Nephron progenitor cell (in vitro differentiated cells): ENCODE measurements at regions not wholly inside any gene's neighbourhood (a gene's known extent, or its start where the extent isn't known, plus 50 kb on each side); places are given as distances from the start of the nearest gene placed in this dataset.

Experiments
- DNase-seq: peaks from one replicate; pipeline ENCODE4 v3.0.0; 2021
- H3K27ac Mint-ChIP-seq: 2 replicates; pipeline ENCODE4 v1.8.0; 2021; ENCODE audit warnings: mild to moderate bottlenecking, moderate library complexity, mixed read lengths
- H3K27me3 Mint-ChIP-seq: 2 replicates; pipeline ENCODE4 v1.8.0; 2021; ENCODE audit warnings: mild to moderate bottlenecking, low read depth, mixed read lengths; ENCODE audit not compliant: poor library complexity
- H3K36me3 Mint-ChIP-seq: 2 replicates; pipeline ENCODE4 v1.8.0; 2021; ENCODE audit warnings: low read depth, mixed read lengths
- H3K4me1 Mint-ChIP-seq: 2 replicates; pipeline ENCODE4 v1.8.0; 2021; ENCODE audit warnings: mixed read lengths
- H3K4me3 Mint-ChIP-seq: 2 replicates; pipeline ENCODE4 v1.8.0; 2021; ENCODE audit warnings: mild to moderate bottlenecking, moderate library complexity, mixed read lengths
- H3K9me3 Mint-ChIP-seq: 2 replicates; pipeline ENCODE4 v1.8.0; 2021; ENCODE audit warnings: mild to moderate bottlenecking, moderate library complexity, mixed read lengths
- CTCF ChIP-seq: fragments of 200-600 bp; sonication (generic); IDR thresholded peaks from 2 replicates; pipeline ENCODE4 v1.5.0; 2021; ENCODE audit warnings: antibody characterized with exemption

DNA sequence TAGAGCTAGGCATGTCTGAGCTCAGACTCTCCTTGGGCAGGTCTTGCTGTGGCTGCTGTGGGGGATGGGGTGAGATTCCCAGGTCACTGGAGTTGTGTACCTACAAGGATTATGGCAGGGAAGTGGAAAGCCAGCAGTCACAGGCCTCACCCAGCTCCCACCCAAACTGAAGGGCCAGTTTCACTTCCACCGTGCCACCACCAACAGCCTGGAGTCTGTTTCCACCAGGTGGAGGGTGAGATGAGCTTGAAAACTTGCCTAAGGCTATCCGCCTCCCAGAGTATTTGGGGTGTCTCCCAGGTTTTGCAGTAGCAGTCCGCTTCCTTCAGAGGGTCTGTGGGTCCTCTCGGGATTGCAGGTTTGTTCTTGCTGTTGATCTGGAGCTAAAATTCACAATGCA, 327.7 kb downstream of the PTPRC start:
- Mint-ChIP-seq H3K36me3 (no peaks in the 10 kb centered on the region), H3K4me1 (no peaks in the 10 kb centered on the region), H3K9me3 (peaks cover 7% of the 10 kb centered on the region), H3K27me3 (no peaks in the 10 kb centered on the region), H3K4me3 (no peak overlapping the region), H3K27ac (no peak overlapping the region)
- no peak for TF ChIP-seq CTCF
- no peak for DNase-seq

GRCh38 chr1:198967566-198967965, 328.7 kb downstream of the PTPRC start:
- Mint-ChIP-seq H3K27me3 (no peaks in the 10 kb centered on the region), H3K9me3 (peaks cover 4% of the 10 kb centered on the region)

GRCh38 chr1:198968866-198969265, 330.0 kb downstream of the PTPRC start:
- Mint-ChIP-seq H3K36me3 (no peaks in the 10 kb centered on the region), H3K4me1 (no peaks in the 10 kb centered on the region), H3K9me3 (no peaks in the 10 kb centered on the region), H3K27ac (no peak overlapping the region), H3K4me3 (no peak overlapping the region), H3K27me3 (no peaks in the 10 kb centered on the region)
- no peak for DNase-seq
- no peak for TF ChIP-seq CTCF

More at GRCh38 chr1:198967566-198967965, 328.7 kb downstream of the PTPRC start:
- no peak for TF ChIP-seq CTCF
- no peak overlapping the region for H3K27ac Mint-ChIP-seq
- H3K36me3 Mint-ChIP-seq: no peaks in the 10 kb centered on the region
- no peak for DNase-seq
- H3K4me1 Mint-ChIP-seq: no peaks in the 10 kb centered on the region
- no peak overlapping the region for H3K4me3 Mint-ChIP-seq

DNA sequence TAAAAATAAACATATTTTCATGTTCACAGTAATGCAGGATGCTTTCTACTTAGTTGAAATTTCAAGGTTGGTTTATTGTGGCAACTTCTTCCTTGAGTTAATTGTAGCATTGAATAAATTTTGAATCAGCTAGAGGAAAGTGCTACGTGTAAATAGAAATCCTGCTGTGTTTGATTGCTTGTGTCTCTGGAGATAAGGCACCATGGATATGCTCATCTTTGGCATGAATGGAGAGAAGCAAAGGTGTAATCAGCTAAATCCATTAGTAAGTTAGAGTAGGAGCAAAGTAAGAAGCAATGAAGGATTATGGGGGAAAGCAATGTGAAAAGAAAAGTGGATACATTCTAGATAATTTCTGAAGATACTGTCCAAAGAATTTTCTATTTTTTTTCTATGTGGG, 331.1 kb downstream of the PTPRC start:
- Mint-ChIP-seq H3K36me3 (no peaks in the 10 kb centered on the region), H3K4me1 (peaks cover 5% of the 10 kb centered on the region), H3K9me3 (no peaks in the 10 kb centered on the region), H3K27ac (no peak overlapping the region), H3K4me3 (no peak overlapping the region), H3K27me3 (no peaks in the 10 kb centered on the region)
- no peak for TF ChIP-seq CTCF
- no peak for DNase-seq

DNA sequence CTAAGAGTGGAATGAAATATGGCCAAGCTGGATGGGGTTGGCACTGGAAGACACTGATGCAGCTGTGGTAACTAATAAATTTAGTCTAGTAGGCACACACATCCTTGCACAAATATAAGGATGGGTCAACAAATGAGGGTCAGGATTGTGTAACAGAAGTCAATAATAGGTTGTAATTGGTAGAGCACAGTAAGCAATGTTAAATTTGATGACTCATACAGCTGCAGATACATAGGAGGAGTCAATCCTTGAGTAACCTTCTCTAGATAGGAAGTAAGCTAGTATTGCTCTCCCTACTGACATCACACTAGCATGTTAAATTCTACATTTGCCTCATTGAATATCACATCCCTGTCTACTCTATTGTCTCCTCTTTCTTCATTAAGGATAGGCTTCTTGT, 332.1 kb downstream of the PTPRC start:
- Mint-ChIP-seq H3K36me3 (no peaks in the 10 kb centered on the region), H3K9me3 (no peaks in the 10 kb centered on the region), H3K27ac (no peak overlapping the region), H3K27me3 (no peaks in the 10 kb centered on the region), H3K4me1 (peaks cover 6% of the 10 kb centered on the region), H3K4me3 (no peak overlapping the region)
- no peak for DNase-seq
- TF ChIP-seq CTCF: no peak

DNA sequence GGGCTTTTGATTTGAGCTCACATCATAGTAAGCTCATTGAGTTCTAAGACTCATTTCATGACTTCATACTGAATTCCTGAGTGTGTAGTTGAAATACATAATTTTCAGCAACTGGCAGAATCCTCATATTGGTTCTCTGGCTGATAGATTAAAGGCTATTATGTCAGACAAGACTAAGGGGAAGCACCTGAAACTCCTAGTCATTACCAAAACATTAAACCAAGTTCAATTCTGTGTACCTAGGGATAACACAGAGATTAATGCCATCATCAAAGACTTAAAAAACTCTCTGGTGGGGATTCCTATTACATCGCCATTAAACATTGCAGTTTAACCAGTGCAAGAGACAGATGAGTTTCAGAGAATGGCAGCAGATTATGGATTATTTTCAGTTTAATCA, 339.1 kb downstream of the PTPRC start:
- Mint-ChIP-seq H3K27ac (no peak overlapping the region), H3K27me3 (no peaks in the 10 kb centered on the region), H3K4me1 (peaks cover 6% of the 10 kb centered on the region), H3K9me3 (no peaks in the 10 kb centered on the region), H3K4me3 (no peak overlapping the region), H3K36me3 (no peaks in the 10 kb centered on the region)
- DNase-seq: no peak
- no peak for TF ChIP-seq CTCF
